Suppressor macrophage treated with lipopolysaccharide for 1 hour (primary cell): ENCODE measurements at regions not wholly inside any gene's neighbourhood (a gene's known extent, or its start where the extent isn't known, plus 50 kb on each side); places are given as distances from the start of the nearest gene placed in this dataset.
"Not testable (repeated sequence)": the region's sequence is repeated elsewhere in the genome, so short reads cannot be mapped to it uniquely, and the experiment has no call there.

Source experiments
- DNase-seq, 3 donors: peaks; one replicate each; pipeline ENCODE4 v3.0.0-alpha.2; 2020 to 2022

DNA sequence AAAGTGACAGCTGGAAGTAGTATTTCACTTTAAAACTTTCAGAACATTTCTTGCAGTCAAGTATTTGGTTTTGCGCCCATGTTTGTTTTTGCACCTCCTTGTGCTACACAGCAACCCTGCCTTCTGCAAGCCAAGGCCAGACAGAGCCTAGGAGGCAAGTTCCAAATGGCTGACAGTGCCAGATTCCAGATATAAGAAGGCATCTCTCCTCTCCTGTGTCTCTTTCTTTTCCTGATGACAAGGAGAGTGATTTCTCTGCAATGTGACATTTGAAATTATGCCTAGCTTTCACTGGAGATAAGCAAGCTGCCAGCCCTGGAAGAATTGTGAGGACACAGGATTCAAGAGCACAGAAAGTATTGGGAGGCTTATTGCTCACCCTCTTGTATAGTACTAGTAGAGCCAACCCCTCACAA is 149.1 kb upstream of the TENT5A start:
- no peak for DNase-seq

- no peak for DNase-seq
Observed at GRCh38 chr6:81900616-81901015, 148.1 kb upstream of the TENT5A start.

GRCh38 chr6:81897793-81898192 is 145.3 kb upstream of the TENT5A start:
- DNase-seq, result no peak

- DNase-seq, result no peak
Observed at GRCh38 chr6:81896525-81897503, 144.3 kb upstream of the TENT5A start.

- no peak for DNase-seq
Observed at GRCh38 chr6:81895511-81896185, 143.2 kb upstream of the TENT5A start.

GRCh38 chr6:81894788-81895271 is 142.3 kb upstream of the TENT5A start:
- no peak for DNase-seq

GRCh38 chr6:81894306-81894705 is 141.8 kb upstream of the TENT5A start:
- peak; percentile 14 to 79 (median 43) for DNase-seq

GRCh38 chr6:81892891-81893290 is 140.4 kb upstream of the TENT5A start:
- no peak for DNase-seq

DNA sequence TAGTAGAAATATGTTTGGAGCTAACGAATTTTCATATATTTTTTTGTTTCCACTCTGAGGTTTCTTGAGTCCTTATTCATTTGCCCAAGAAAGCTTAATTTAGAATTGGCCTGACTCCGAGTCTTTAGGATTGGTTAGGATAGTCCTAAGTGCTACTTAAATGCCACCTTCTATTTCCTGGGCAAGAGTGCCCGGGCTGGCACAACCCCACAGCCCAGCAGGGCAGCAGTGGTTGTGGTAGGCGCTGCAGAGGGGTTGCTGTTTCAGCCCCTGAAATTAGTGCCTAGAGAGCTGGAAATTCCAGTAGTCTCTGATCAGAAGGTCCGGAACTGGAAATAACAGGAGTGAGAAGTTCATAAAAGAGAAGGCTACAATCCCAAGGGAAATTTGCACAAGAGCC is 139.4 kb upstream of the TENT5A start:
- DNase-seq, result no peak

DNA sequence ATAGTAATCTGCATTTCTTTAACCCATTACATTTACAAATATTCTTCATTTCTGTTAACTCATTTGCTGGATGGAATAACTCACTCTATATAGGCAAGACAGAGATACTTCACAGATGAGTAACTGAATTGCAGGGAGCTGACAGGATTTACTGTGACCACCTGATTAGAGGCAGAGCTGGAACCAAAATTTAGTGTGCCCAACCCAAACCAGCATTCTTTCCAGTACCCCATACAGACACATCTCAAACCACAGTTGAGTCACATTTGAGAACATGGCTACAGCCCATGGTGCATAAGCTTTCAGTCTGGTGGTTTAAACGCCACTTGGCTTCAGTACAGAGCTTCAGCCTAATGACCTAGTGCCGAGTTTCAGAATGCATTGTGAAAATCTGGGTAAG is 138.4 kb upstream of the TENT5A start:
- DNase-seq, result no peak

DNA sequence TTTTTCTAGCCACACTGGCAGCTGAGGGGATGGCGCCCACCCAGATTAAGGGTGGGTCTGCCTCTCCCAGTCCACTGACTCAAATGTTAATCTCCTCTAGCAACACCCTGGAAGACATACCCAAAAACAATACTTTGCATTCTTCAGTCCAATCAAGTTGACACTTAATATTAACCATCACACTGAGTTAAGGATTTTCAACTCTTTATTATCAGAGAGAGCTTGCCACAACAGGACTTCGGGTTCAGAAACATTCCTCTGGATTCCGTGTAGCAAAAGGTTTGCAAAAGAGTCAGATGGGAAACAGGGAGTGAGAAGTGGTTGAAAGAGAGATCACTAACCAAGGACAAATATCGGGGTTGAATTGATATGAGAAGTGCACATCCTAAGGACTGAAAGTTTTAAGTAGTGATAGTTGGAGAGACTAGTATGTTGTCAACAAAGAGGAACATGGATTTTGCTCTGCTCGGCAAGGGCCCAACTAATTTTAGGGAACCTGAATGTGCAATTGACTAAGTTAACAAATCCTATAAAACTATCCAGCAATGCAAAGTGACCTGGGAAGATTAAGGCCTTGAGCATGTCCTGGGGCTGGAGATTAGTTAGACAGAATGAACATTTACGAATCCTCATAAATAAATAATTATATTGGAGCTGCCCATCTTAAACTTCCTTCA is 137.0 kb upstream of the TENT5A start:
- DNase-seq, result peak; percentile 22 to 32 (median 24)

GRCh38 chr6:81886909-81887308 is 134.4 kb upstream of the TENT5A start:
- not testable (repeated sequence) for DNase-seq

DNA sequence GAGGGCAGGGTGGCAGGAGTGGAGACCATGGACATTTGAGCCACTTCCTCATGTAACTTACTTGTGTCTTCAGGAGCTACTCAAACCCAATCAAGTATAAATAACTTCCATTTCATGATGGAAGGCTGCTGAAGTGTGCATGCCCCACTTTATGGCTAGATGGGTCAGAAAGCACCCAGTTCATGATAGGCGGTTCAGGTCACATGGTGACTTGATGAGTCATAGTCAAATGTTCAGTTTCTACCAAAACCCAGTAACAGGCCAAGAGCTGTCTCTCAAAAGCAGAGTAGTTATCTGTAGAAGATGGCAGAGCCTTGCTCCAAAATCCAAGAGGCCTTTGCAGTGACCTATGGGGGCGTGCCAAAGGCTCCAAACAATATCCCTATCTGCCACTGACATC is 133.7 kb upstream of the TENT5A start:
- DNase-seq, result no peak

DNA sequence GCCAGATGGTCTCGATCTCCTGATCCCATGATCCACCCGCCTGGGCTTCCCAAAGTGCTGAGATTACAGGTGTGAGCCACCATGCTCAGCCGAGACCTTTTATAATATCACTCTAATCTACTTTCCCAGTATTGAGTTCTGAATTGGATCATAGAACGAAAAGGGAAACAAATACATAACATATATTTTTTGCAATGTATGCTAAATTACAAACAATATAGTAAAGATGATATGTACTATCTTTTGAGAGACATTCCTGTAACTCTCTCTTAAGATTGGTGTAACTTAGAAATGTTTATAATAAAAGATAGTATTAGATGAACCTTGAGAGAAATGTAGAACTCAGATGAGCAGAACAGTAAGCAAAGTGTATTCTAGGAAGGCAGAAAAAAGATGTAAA is 129.2 kb upstream of the TENT5A start:
- no peak for DNase-seq

- no peak for DNase-seq
Observed at GRCh38 chr6:81878479-81878878, 126.0 kb upstream of the TENT5A start.

DNA sequence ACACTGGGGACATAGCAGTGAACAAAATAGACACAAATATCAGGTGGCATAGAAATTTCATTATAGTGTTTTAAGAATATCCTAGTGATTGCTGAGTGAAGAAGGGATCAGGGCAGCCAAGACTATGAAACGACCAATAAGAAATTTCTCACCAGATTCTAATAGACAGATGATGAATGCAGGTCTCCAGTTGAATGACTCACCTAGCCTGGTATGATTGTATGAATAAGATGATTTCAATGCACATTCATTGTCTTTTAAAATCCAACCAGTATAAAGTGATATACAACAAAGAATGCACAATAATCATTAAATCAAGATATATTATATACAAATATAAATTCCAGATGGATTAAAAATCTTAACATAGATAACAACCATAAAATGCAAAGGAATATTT is 124.5 kb upstream of the TENT5A start:
- DNase-seq, result no peak

DNA sequence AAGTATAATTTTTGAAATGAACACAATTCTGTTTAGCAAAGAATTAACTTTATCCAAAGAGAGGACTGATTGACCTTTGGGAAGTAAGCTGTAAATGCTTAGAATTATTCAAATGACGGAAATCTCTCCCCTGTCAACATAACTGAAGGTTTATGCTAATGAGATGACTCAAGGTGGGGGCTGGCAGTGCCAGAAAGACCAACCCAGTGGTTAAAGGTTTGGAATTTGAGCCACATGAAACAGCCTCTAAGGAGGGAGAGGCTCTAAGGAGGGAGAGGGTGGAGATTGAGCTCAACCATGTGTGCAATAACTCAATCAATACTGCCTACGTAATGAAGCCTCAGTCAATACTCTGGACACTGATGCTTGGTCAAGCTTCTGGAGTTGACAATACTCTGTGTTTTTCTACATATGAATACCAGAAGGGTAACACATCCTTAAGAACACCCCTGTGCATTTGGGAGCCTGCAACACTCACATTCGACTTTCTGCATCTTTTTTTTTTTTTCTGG is 123.4 kb upstream of the TENT5A start:
- no peak for DNase-seq

- not testable (repeated sequence) for DNase-seq
Observed at GRCh38 chr6:81869749-81870508, 117.4 kb upstream of the TENT5A start.

GRCh38 chr6:81865712-81866111 is 113.2 kb upstream of the TENT5A start:
- DNase-seq, result peak in 2 of 3 donors; percentile 2 to 23

GRCh38 chr6:81864124-81864523 is 111.6 kb upstream of the TENT5A start:
- no peak for DNase-seq

DNA sequence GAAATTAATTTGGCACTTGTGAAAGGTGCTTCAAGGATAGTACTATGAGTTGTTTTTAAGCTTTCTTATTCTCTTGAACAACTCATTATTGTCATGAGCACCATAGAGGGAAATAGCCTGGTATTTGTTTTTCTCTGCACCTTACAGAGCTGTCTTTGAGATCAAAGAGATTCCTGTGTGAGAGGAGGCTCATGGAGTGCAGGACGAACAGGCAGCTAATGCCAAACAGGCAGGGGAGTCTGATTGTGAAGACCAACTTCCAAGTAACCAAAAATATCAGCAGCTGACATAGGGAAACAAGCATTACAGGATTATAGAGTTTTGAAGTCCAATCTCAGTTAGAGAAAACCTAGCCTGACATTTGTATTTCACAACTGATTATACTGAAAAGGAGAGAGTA is 110.6 kb upstream of the TENT5A start:
- DNase-seq, result no peak

DNA sequence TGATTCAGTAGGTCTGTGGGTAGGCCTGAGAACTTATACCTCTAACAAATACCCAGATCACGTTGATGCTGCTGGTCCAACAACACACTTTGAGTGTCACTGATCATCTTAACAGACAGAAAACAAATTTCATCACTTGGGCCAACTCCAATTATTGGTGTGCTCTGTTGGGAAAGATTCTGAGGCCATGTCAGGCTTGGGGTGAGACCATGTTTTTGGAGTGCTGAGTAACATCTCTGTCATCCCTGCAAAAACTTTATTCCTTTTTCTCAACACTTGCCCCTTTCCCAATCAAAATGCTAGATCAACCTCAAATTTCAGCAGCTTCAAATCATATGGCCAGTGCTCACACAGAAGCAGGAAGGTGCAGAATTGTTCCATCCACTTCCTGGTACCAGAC is 108.8 kb upstream of the TENT5A start:
- DNase-seq, result no peak
